ENCODE measurements at regions not wholly inside any gene's neighbourhood (a gene's known extent, or its start where the extent isn't known, plus 50 kb on each side); places are given as distances from the start of the nearest gene placed in this dataset.

DNA sequence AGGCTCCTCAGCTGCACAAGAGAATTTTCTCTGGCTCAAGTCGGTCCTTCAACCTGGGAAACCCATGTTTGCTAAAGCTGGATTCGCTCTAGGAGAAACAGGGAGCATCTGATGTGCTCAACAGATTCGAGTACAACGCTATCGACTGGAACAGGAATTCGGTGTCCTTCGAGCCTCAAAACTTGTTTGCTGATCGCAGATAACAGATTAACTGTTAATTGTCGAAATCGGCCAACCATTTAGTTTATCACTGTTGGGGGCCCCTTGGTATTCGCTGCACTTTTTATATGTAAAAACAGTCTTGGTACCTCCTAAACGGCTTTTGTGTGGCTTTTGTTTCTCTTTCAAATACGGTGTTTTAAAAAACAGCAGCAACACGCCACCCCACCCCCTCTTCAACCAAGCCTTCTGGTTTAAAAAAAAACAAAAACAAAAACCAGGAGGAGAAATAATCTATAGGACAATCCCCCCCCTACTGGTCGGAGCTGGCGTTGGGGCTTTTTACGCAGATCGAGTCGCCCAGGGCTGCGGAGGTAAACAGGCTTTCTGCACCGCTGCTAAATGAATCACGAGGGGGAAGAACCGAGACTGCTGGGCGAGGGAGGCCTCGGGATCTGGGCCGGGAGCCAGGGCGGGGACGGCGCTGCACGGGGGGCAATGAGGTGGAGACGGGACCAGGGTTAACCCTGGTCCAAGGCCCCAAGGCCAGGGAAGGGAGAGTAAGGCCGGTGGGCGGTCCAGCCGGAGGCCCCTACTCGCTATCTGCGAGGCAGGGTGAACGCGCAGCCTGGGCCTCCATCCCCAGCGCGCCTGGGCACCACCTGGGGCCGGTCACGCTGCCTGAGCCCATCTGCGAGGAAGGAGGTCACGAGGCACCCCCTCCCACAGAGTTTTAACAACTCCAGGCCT lies 71.7 kb upstream of the BCOR start (continued):
- TF ChIP-seq ZBTB33 (CRISPR knock-in tag; IDR thresholded peaks at IDR 0.05) (no peak), CBX5 (CRISPR knock-in tag; IDR thresholded peaks at IDR 0.05; ENCODE audit: borderline replicate concordance) (no peak), NCOR1 (IDR thresholded peaks at IDR 0.05; ENCODE audit: borderline replicate concordance, low read length) (no peak), FOXK2 (IDR thresholded peaks at IDR 0.05) (peak; percentile 45; the same call in 1 of the 2 replicates), ZNF569 (CRISPR knock-in tag; IDR thresholded peaks at IDR 0.05; ENCODE audit: borderline replicate concordance) (no peak), SP2 (CRISPR knock-in tag; IDR thresholded peaks at IDR 0.05) (no peak), NR2F2 (IDR thresholded peaks at IDR 0.05; ENCODE audit: borderline replicate concordance, low read depth) (no peak), BCL6 (CRISPR knock-in tag; IDR thresholded peaks at IDR 0.05) (peak; percentile 48; the same call in 1 of the 2 replicates), POLR2AphosphoS5 (IDR thresholded peaks at IDR 0.05; ENCODE audit: low read depth, low read length) (no peak), ZNF773 (CRISPR knock-in tag; IDR thresholded peaks at IDR 0.05; ENCODE audit: borderline replicate concordance) (no peak), GABPB1 (CRISPR knock-in tag; IDR thresholded peaks at IDR 0.05) (peak; percentile 40; the same call in 1 of the 2 replicates), ZNF530 (CRISPR knock-in tag; IDR thresholded peaks at IDR 0.05; ENCODE audit: low read depth) (no peak), ZNF546 (CRISPR knock-in tag; conservative IDR thresholded peaks at IDR 0.05) (no peak), DNMT3B (CRISPR knock-in tag; conservative IDR thresholded peaks at IDR 0.05) (no peak), ASH2L (IDR thresholded peaks at IDR 0.05; ENCODE audit: insufficient read length, low read depth, low read length) (peak; percentile 41), ZC3H13 (CRISPR knock-in tag; IDR thresholded peaks at IDR 0.05) (no peak), MAZ (IDR thresholded peaks at IDR 0.05; ENCODE audit: borderline replicate concordance, low read depth, low read length) (no peak), MAZ (CRISPR knock-in tag; IDR thresholded peaks at IDR 0.05; ENCODE audit: low read depth) (0 out of 2 replicates have a peak, but pooled peaks have one; percentile 27), ZNF549 (CRISPR knock-in tag; IDR thresholded peaks at IDR 0.05) (no peak), ZNF136 (CRISPR knock-in tag; IDR thresholded peaks at IDR 0.05; ENCODE audit: low read depth) (no peak), DR1 (CRISPR knock-in tag; IDR thresholded peaks at IDR 0.05) (no peak)
- TF ChIP-seq, protein P1, sequence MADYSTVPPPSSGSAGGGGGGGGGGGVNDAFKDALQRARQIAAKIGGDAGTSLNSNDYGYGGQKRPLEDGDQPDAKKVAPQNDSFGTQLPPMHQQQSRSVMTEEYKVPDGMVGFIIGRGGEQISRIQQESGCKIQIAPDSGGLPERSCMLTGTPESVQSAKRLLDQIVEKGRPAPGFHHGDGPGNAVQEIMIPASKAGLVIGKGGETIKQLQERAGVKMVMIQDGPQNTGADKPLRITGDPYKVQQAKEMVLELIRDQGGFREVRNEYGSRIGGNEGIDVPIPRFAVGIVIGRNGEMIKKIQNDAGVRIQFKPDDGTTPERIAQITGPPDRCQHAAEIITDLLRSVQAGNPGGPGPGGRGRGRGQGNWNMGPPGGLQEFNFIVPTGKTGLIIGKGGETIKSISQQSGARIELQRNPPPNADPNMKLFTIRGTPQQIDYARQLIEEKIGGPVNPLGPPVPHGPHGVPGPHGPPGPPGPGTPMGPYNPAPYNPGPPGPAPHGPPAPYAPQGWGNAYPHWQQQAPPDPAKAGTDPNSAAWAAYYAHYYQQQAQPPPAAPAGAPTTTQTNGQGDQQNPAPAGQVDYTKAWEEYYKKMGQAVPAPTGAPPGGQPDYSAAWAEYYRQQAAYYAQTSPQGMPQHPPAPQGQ (CRISPR knock-in tag; IDR thresholded peaks at IDR 0.05; ENCODE audit: borderline replicate concordance) = no peak
- TF ChIP-seq, protein P2, sequence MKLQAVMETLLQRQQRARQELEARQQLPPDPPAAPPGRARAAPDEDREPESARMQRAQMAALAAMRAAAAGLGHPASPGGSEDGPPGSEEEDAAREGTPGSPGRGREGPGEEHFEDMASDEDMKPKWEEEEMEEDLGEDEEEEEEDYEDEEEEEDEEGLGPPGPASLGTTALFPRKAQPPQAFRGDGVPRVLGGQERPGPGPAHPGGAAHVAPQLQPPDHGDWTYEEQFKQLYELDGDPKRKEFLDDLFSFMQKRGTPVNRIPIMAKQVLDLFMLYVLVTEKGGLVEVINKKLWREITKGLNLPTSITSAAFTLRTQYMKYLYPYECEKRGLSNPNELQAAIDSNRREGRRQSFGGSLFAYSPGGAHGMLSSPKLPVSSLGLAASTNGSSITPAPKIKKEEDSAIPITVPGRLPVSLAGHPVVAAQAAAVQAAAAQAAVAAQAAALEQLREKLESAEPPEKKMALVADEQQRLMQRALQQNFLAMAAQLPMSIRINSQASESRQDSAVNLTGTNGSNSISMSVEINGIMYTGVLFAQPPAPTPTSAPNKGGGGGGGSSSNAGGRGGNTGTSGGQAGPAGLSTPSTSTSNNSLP (IDR thresholded peaks at IDR 0.05; ENCODE audit: low read depth, low read length) = no peak
- TF ChIP-seq, protein P3, sequence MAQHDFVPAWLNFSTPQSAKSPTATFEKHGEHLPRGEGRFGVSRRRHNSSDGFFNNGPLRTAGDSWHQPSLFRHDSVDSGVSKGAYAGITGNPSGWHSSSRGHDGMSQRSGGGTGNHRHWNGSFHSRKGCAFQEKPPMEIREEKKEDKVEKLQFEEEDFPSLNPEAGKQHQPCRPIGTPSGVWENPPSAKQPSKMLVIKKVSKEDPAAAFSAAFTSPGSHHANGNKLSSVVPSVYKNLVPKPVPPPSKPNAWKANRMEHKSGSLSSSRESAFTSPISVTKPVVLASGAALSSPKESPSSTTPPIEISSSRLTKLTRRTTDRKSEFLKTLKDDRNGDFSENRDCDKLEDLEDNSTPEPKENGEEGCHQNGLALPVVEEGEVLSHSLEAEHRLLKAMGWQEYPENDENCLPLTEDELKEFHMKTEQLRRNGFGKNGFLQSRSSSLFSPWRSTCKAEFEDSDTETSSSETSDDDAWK (CRISPR knock-in tag; IDR thresholded peaks at IDR 0.05) = no peak

Measured in HepG2 (cell line).